Right lobe of liver (tissue), 4 donors: ENCODE measurements at regions not wholly inside any gene's neighbourhood (a gene's known extent, or its start where the extent isn't known, plus 50 kb on each side); places are given as distances from the start of the nearest gene placed in this dataset.

Experiments
- POLR2A ChIP-seq: fragments of 450-650 bp; IDR thresholded peaks from one replicate; pipeline ENCODE4 v1.6.1; 2017; ENCODE audit warnings: antibody characterized with exemption, mild to moderate bottlenecking
- TF ChIP-seq, protein P1 (sequence below), 4 donors: fragments of 200-600 bp in 3 of 4; fragments of 450-650 bp in 1 of 4; IDR thresholded peaks; one replicate each; pipeline versions ENCODE4 v1.5.1 to v1.8.0; 2016 to 2022; ENCODE audit warnings: antibody characterized with exemption in 4 of 4, mild to moderate bottlenecking in 2 of 4
- donor health status: DM: no; HTN: no; CAD: no.
- donor health status: DM: no; HTN: no; CAD: no.
- donor health status: DM: no; HTN: yes; CAD: no.

DNA sequence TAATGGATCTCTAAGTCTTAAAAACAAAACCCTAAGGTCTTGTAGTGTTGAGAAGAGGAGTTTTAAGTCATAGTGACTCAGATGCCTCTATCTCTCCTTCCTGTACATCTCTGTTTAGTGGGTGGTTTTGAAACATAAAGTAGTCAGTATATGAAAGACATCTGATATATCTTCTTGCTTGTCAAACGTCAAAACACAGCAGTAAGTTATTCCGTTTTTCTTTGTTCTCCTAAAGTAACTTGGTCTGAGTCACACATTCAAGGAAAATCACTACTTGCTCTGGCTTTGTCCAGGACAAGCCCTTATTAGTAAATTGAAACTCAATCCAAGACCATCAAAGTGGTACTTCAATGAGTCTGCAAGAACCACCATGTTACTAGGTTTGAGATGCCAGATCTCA is 1172.5 kb downstream of the BCL11B start:
- no peak for TF ChIP-seq POLR2A
- TF ChIP-seq, protein P1, sequence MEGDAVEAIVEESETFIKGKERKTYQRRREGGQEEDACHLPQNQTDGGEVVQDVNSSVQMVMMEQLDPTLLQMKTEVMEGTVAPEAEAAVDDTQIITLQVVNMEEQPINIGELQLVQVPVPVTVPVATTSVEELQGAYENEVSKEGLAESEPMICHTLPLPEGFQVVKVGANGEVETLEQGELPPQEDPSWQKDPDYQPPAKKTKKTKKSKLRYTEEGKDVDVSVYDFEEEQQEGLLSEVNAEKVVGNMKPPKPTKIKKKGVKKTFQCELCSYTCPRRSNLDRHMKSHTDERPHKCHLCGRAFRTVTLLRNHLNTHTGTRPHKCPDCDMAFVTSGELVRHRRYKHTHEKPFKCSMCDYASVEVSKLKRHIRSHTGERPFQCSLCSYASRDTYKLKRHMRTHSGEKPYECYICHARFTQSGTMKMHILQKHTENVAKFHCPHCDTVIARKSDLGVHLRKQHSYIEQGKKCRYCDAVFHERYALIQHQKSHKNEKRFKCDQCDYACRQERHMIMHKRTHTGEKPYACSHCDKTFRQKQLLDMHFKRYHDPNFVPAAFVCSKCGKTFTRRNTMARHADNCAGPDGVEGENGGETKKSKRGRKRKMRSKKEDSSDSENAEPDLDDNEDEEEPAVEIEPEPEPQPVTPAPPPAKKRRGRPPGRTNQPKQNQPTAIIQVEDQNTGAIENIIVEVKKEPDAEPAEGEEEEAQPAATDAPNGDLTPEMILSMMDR (IDR thresholded peaks at IDR 0.05) = no peak
